UCSD-AML1 (cell line): ENCODE measurements at regions not wholly inside any gene's neighbourhood (a gene's known extent, or its start where the extent isn't known, plus 50 kb on each side); places are given as distances from the start of the nearest gene placed in this dataset.

Source experiments
- DNase-seq: peaks from one replicate; lab custom pipeline; 2025; ENCODE audit not compliant: unreplicated experiment; lab: John Stamatoyannopoulos, UW

- DNase-seq: no peak
These were observed 199.1 kb upstream of the SLC14A2 start for GRCh38 chr18:45416168-45416567.

- no peak for DNase-seq
These were observed 197.9 kb upstream of the SLC14A2 start for GRCh38 chr18:45417392-45417791.

- no peak for DNase-seq
These were observed 191.6 kb upstream of the SLC14A2 start for GRCh38 chr18:45423659-45424058.

DNA sequence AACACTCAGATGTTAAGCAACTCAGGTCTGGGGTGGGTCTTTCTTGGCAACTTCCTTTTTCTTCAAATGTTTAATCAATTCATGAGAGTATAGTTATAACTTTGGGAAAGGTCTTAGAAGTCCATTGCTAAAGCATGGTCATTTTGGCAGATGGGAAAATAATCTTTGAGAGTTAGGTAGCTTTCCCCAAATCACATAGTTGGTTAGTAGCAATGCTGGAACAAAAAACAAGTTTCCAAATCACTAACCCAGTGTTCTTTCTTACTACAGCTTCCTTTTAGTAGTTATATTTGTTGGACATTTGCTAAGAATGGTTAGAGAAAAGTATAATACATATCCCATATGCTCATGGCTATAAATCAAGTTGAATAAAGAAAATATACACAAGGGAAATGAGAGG lies 185.2 kb upstream of the SLC14A2 start:
- DNase-seq: no peak

GRCh38 chr18:45435810-45436209 lies 179.5 kb upstream of the SLC14A2 start:
- DNase-seq: no peak

DNA sequence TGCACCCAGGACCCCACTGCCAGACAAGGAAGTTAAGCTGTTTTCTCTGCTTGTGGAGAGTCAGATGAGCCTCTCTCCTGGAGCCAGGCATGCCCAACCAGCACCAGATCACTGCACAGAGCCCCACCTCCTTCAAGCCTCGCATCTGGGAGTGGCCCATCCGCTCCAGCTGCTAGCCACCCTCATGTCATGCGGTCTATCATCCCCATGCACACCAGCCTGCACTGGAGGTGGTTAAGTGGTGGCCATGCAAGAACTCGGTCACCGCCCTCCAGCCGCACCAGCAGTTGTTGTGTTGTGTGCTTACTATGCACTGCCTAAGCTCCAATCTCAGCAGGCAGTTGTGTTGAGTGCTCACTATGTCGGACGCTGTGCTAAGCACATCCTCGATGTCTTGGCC lies 177.9 kb upstream of the SLC14A2 start:
- DNase-seq: no peak

GRCh38 chr18:45439851-45440645 lies 175.2 kb upstream of the SLC14A2 start:
- no peak for DNase-seq

DNA sequence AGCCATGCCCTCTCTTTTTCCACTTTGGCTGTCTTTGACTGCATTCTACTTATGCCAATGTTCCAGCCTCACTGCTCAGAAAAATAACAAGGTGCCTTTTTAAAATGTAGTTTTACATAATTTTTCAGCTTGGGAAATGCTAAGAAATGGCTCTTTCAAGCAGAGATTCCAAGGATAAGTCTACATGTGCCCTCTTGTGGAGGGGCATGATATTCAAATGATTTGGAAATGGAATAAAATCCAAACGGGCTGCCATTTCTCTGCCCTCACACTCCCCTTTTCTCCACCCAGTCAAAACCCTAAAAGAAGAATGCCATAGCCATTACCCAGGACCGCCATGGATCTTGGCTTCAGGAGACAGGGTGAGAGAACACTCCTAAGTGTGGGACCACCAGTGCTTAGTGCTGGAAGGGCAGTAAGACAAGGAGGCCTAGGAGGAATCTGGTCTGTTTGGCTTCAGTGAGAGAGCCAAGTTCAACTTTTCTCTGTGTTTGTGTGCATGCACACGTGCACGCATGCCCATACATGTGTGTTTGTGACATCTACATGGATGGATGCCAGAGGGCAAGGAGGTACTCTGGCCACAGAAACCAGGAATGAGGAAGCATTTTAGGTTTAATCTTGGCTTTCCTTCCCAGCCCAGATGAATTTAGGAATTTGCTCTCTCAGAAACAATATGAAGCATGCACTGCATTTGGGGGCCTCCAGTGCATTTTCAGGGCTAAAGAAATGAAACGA lies 174.0 kb upstream of the SLC14A2 start:
- DNase-seq: no peak

- no peak for DNase-seq
These were observed 171.2 kb upstream of the SLC14A2 start for GRCh38 chr18:45444040-45444439.

DNA sequence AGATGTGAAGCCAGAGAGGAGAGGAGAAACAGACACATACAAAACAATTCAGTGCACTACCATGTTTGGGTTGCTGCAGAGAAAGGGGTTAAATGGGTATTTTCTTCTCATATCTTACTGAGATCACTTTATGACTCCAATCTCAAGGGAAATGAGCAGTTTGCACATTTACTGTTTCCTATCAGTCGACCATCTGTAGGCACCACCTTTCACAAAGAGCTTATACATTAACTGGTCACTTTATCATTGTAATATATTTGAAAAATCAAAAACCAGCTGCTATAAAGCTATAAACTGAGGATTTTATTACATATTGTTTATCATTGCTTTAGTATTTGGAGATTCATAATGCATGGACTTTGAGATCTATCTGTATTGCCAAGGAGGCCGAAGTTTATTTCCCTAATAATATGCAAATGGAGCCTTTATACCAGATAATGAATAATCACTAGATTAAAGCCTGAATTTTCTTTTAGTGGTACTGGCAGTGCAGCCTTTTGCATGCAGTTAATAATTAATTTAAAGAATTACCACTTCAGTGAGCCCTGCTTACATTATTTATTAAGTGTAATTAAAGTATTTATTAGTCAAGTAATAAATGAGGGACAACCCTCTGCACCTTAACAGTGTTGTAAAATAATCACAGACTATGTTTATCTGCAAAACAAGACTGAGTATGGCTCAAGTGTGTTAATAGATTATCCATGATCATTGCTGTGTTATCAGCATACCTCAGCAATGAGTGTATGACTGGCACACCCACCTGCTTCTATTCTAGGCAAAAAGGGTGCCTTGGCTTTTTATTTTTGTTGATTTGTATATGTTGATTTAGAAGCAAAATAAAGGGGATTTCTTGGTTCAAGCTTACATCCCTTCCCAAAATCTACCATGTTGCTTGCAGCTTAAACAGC lies 167.7 kb upstream of the SLC14A2 start:
- no peak for DNase-seq

- DNase-seq: no peak
These were observed 166.4 kb upstream of the SLC14A2 start for GRCh38 chr18:45448871-45449270.

DNA sequence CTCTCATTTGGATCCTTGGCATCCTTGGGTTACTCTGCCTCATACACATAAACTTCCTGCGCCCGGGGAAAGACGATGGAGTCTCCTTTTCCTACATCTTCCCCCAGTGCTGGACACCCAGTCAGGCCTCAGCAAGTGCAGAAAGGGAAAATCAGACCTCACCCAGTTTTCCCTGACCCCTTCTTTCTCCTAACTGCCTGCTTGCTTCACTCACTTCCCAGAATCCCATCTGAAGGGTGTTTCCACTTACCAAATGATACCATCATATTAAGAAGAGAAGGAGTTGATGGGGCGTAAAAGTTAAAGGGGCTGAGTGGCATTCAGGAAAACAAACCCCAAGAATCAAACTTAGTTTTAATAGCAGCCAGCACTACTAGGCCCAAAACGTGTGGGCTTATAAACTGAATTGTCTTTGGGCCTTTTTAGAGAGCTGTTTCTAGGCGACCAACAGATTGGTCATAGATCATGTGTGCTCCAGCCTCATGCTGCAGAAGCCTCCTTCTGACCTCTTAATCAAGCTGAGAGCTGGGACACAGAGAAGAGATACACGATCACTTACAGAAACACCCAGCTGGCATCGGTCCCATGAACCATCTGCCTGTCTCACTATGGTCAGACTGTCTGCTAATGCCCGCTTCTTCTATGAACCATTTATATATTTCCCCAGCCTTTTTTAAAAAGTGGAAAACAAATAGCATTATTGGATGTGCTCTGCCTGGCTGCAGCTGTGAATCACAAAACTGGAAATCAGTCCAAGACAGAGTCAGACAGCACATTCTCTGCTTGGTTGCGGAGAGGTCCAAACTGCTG lies 165.7 kb upstream of the SLC14A2 start:
- DNase-seq: no peak

DNA sequence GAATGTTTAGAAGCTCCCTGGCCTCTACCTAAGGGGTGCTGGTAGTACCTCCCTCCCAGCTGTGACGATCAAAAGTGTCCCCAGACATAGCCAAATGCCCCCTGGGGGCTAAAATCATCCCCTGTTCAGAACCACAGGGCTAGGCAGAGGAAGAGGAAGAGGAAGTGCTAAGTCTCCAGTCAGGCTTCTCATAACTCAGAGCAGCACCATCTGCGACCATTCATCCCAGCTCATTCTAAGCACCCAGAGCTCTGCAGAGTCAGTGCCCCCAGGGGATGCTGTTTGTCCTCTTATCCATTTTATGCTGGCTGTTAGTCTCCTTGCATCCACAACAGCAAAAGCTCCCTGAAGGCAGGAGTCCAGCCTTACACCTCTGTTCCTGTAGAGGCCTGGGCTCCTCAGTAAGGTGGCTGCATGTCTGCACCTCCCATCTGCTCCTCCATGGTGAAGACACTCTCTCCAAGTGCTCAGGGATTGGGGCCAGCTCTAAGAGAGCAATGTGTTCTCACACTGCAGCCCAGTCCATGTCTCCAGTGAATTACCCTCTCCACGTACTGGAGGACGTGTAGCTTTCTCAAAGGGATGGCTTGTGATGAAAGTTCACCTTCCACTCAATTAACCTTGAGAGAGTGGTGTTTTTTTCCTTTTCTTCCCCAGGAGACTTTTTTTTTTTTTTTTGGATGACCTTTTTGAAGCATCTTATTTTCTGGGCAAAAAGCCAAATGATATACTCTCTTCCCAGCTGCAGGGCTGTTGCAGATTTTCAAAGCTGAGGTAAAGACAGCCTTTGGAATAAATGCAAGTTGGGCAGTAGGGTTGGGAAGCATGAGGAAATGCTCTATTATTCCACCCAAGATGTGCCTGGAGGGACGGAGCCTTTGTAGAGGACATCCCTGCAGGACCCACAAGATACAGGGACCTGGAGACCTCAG lies 158.9 kb upstream of the SLC14A2 start:
- DNase-seq: peak; percentile 30

DNA sequence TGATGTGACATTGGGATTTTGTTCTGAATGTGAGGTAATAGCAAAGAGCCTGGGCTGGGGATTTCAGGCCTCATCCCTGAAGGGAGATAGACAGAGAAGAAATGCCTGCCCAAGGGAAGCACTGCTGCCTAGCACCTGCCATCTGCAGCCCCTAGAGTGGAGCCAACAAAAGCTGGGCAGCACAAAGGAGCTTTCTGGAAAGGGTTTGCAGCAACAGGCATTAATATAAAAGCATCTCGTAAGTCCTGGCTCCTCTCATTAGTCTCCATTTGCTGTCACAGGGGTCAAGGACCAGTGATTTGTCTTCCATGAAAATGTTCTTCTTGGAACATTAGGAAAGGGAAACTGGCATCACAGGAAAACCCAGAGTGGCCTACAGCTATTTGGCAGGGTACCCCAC lies 157.2 kb upstream of the SLC14A2 start:
- DNase-seq: no peak

- DNase-seq: no peak
These were observed 153.1 kb upstream of the SLC14A2 start for GRCh38 chr18:45462179-45462578.

DNA sequence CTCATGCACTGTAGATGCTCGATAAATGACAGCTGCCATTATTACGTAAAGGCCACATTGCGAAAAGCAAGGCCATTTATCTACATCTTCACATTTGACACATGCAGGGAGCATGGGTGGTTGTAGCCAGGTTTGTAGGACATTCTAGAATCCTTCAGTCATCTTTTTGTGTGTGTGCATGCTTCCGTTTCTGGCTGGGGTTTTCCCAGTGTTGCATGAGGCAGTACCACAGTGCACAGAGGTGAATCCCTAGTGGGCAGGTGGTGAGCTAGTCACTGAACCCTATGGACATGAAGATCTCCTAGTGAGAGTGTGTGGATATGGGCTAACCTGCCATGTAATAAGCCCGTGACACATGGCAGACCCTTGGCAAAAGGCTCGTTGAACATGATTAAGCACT lies 151.8 kb upstream of the SLC14A2 start:
- no peak for DNase-seq

DNA sequence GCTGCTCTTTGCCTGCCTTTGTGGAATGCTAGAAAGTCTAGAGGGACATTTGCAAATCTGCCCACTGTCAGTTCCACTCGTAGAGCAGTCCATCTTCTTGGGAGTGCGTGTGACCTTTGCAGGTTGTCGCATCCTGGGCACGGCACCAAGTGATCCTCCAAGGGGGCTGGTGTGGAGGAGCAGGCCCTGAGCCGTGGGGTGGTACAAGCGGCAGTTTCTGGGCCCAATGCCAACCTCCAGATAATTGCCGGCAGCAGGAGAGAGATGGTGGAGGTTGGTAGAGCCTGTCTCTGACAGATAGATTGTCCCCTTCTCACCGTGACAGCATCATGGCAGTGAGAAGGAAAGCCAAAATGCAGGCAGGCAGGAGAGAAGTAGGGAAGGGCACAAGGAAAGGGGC lies 150.7 kb upstream of the SLC14A2 start:
- DNase-seq: no peak

GRCh38 chr18:45467293-45467692 lies 148.0 kb upstream of the SLC14A2 start:
- peak; percentile 65 for DNase-seq

GRCh38 chr18:45467945-45468344 lies 147.3 kb upstream of the SLC14A2 start:
- DNase-seq: no peak

- no peak for DNase-seq
These were observed 136.4 kb upstream of the SLC14A2 start for GRCh38 chr18:45478889-45479288.
